HepG2 (cell line): ENCODE measurements at regions not wholly inside any gene's neighbourhood (a gene's known extent, or its start where the extent isn't known, plus 50 kb on each side); places are given as distances from the start of the nearest gene placed in this dataset.

ENCODE experiments used
- ATAC-seq: fragments of 200-7000 bp; cut with Tn5 transposase; 3 replicates; pipeline ENCODE4 v1.9.1; 2020; ENCODE audit warnings: mild to moderate bottlenecking, moderate library complexity
- BruUV-seq: library from RNA; stranded (reverse); fragments of 400-500 nt; replicated peaks from 2 replicates; lab custom pipeline; 2021; lab: Mats Ljungman, UMichigan
- CTCF ChIA-PET: fragments of 300-600 bp; formaldehyde crosslinking; extraction: SDS; loops from one replicate; lab custom pipeline; 2021; ENCODE audit warnings: low total read pairs, inconsistent platforms, low intra/inter-chr PET ratio; lab: Yijun Ruan, JAX
- POLR2A ChIA-PET: fragments of 350-600 bp; sonication (Branson Sonifier 250); formaldehyde crosslinking; loops from one replicate; lab custom pipeline; 2020; ENCODE audit warnings: antibody characterized with exemption, inconsistent platforms; lab: Yijun Ruan, JAX
- DNase-seq: peaks from one replicate; pipeline ENCODE4 v3.0.0-alpha.2; 2015; ENCODE audit warnings: low spot score
- FAIRE-seq: peaks from 3 replicates; lab custom pipeline; 2011; peaks lifted over from hg19 to GRCh38; lab: Jason Lieb, UNC
- H2AFZ ChIP-seq: one replicate; pipeline ENCODE4 v1.6.1; 2011; ENCODE audit warnings: low read length, inconsistent platforms
- H3K27ac ChIP-seq: fragments of 300-600 bp; 3 replicates; pipeline ENCODE4 v1.8.0; 2011; ENCODE audit warnings: mixed run types, mild to moderate bottlenecking, mixed read lengths, low read length, inconsistent platforms; ENCODE audit not compliant: insufficient read depth; ENCODE audit errors: extremely low read length
- H3K27me3 ChIP-seq, 2 experiments: fragments of 200-600 bp in 1 of 2; 2 replicates in 1 of 2; 3 replicates in 1 of 2; pipeline versions ENCODE4 v1.6.0 to v1.8.0; 2011; ENCODE audit warnings: low read length in 2 of 2, mild to moderate bottlenecking in 2 of 2, moderate library complexity in 2 of 2, inconsistent platforms in 1 of 2; ENCODE audit not compliant: insufficient read depth in 2 of 2, control insufficient read depth in 1 of 2
- H3K36me3 ChIP-seq, 2 experiments: fragments of 200-600 bp in 1 of 2; replicated peaks in 1 of 2; 2 replicates in 1 of 2; 3 replicates in 1 of 2; pipeline versions ENCODE4 v1.5.1 to v1.8.0; 2011; ENCODE audit warnings: low read length in 2 of 2, inconsistent platforms in 1 of 2; ENCODE audit not compliant: insufficient read depth in 2 of 2, control insufficient read depth in 1 of 2
- H3K4me1 ChIP-seq: 2 replicates; pipeline ENCODE4 v1.5.1; 2012; ENCODE audit warnings: low read length, inconsistent platforms; ENCODE audit not compliant: insufficient read depth
- H3K4me2 ChIP-seq: 2 replicates; pipeline ENCODE4 v1.6.0; 2011; ENCODE audit warnings: low read depth, low read length, inconsistent platforms
- H3K4me3 ChIP-seq, 3 experiments: fragments of 200-600 bp in 1 of 3; sonication (generic), shearing (Covaris generic) in 1 of 3; replicated peaks in 1 of 3; 2 replicates each; pipeline ENCODE4 v1.5.1; 2011 to 2016; ENCODE audit warnings: low read length in 3 of 3, inconsistent platforms in 2 of 3, low read depth in 2 of 3, mild to moderate bottlenecking in 2 of 3, control low read depth in 1 of 3, mixed read lengths in 1 of 3; ENCODE audit not compliant: insufficient read depth in 1 of 3
- H3K79me2 ChIP-seq: one replicate; pipeline ENCODE4 v1.6.1; 2011; ENCODE audit warnings: low read length, inconsistent platforms; ENCODE audit not compliant: insufficient read depth
- H3K9ac ChIP-seq: 2 replicates; pipeline ENCODE4 v1.6.0; 2011; ENCODE audit warnings: mild to moderate bottlenecking, low read depth, low read length, inconsistent platforms; ENCODE audit not compliant: insufficient read depth
- H3K9me3 ChIP-seq: 2 replicates; pipeline ENCODE4 v1.5.1; 2012; ENCODE audit warnings: mild to moderate bottlenecking, low read length
- H4K20me1 ChIP-seq: 2 replicates; pipeline ENCODE4 v1.6.0; 2011; ENCODE audit warnings: inconsistent platforms, mild to moderate bottlenecking, low read length, moderate library complexity; ENCODE audit not compliant: insufficient read depth
- IKZF5 ChIP-seq: IDR thresholded peaks from 2 replicates; pipeline ENCODE4 v1.6.1; 2018; ENCODE audit warnings: missing genetic modification reagents, mild to moderate bottlenecking, missing compliant biosample characterization
- MNT ChIP-seq: fragments of 450-650 bp; IDR thresholded peaks from 2 replicates; pipeline ENCODE4 v1.6.1; 2016
- ZEB1 ChIP-seq: IDR thresholded peaks from 2 replicates; pipeline ENCODE4 v1.6.1; 2012; ENCODE audit warnings: mild to moderate bottlenecking, low read depth, inconsistent platforms; ENCODE audit not compliant: insufficient replicate concordance
- ZNF557 ChIP-seq: sonication (generic); formaldehyde crosslinking; IDR thresholded peaks from 2 replicates; pipeline ENCODE4 v1.4.0; 2020; ENCODE audit warnings: missing genetic modification reagents
- WGBS: methylation state at CpG from one replicate; pipeline ENCODE4 v1.1.6; 2017; ENCODE audit warnings: low lambda C conversion rate; 5-methylcytosine and 5-hydroxymethylcytosine counted together
- in situ Hi-C: cut with HindIII; loops from 2 replicates; pipeline ENCODE4 v1.10.0; 2017; ENCODE audit warnings: low pct_unique_long_range_greater_than_20kb; ENCODE audit not compliant: extremely low pct_ligation_motif_present
- intact Hi-C: fragments of 100-400 bp; cut with micrococcal nuclease; formaldehyde crosslinking; loops from one replicate; pipeline ENCODE4 v1.10.0; 2022; ENCODE audit not compliant: unreplicated experiment

- 28% methylated on average over 5 of the region's 13 CpGs for WGBS
- no peak for DNase-seq
- H3K79me2 ChIP-seq = no peaks in the 10 kb centered on the region
- H3K9ac ChIP-seq = no peak overlapping the region
- no peak overlapping the region for H3K4me3 ChIP-seq
- no peaks in the 10 kb centered on the region for H3K9me3 ChIP-seq
- ChIA-PET CTCF (no interaction called here), POLR2A (no interaction called here)
- H3K27ac ChIP-seq = no peak overlapping the region
- ATAC-seq = no peak
- no peak overlapping the region for H2AFZ ChIP-seq
- no peaks in the 10 kb centered on the region for H4K20me1 ChIP-seq
- peaks cover 10 to 73% of the 10 kb centered on the region in 2 experiments for H3K27me3 ChIP-seq
- no peaks in the 10 kb centered on the region for H3K36me3 ChIP-seq
- in situ Hi-C loops (no loop called here), intact Hi-C loops (no loop called here)
- H3K4me1 ChIP-seq = no peaks in the 10 kb centered on the region
- no peak overlapping the region for H3K4me2 ChIP-seq
- no peak for FAIRE-seq
- no TSS peak for BruUV-seq
- TF ChIP-seq ZEB1 (no peak), ZNF557 (CRISPR knock-in tag) (no peak), MNT (peak; percentile 99), IKZF5 (no peak)
These were observed 155.4 kb downstream of the ERMARD start for GRCh38 chr6:169906688-169907418.
